ENCODE measurements at regions not wholly inside any gene's neighbourhood (a gene's known extent, or its start where the extent isn't known, plus 50 kb on each side); places are given as distances from the start of the nearest gene placed in this dataset.
"Not testable (repeated sequence)": the region's sequence is repeated elsewhere in the genome, so short reads cannot be mapped to it uniquely, and the experiment has no call there.

DNA sequence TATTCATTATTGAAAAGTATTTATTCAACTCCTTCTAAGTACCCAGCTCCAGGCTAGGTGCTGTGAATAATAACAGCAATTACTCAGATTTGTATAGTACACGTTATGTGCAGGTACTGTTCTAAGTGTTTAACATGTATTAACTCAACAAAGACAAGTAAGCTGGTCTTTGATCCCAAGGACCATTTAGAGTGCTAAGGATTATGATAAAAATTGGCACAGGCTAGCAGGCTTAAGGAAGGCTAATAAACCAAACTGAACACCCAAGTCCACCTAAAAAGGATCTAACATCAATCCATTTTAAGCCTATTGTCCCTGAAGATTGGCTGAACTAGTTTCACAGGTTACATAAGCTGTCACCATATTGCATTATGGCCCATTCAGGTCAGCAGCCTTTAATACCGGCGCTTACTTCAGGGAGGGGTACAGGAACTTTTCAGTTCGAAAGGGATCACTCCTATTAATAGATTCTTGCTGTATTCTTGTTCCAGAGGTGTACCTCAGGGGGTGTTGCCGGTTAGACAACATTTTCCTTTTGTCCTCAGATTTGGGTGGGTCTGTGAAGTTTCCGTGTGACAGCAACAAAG, 99.0 kb upstream of the GMDS start:
- H3K4me3 ChIP-seq, result no peak overlapping the region
- no peaks in the 10 kb centered on the region for H3K27me3 ChIP-seq
- intact Hi-C loops (cut with DNase I), result no loop called here

GRCh38 chr6:2327591-2327990, 82.2 kb upstream of the GMDS start:
- peaks cover 0 to 64% of the 10 kb centered on the region in 2 donors for H3K9me3 ChIP-seq
- TF ChIP-seq, protein P1, sequence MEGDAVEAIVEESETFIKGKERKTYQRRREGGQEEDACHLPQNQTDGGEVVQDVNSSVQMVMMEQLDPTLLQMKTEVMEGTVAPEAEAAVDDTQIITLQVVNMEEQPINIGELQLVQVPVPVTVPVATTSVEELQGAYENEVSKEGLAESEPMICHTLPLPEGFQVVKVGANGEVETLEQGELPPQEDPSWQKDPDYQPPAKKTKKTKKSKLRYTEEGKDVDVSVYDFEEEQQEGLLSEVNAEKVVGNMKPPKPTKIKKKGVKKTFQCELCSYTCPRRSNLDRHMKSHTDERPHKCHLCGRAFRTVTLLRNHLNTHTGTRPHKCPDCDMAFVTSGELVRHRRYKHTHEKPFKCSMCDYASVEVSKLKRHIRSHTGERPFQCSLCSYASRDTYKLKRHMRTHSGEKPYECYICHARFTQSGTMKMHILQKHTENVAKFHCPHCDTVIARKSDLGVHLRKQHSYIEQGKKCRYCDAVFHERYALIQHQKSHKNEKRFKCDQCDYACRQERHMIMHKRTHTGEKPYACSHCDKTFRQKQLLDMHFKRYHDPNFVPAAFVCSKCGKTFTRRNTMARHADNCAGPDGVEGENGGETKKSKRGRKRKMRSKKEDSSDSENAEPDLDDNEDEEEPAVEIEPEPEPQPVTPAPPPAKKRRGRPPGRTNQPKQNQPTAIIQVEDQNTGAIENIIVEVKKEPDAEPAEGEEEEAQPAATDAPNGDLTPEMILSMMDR (IDR thresholded peaks at IDR 0.05), result no peak
- H3K4me1 ChIP-seq, result no peaks in the 10 kb centered on the region
- intact Hi-C loops (cut with DNase I), result no loop called here
- DNase-seq (no peak), ATAC-seq (no peak)
- H3K27ac ChIP-seq, result no peak overlapping the region
- no peak overlapping the region for H3K4me3 ChIP-seq
- H3K36me3 ChIP-seq, result no peaks in the 10 kb centered on the region
- no peaks in the 10 kb centered on the region for H3K27me3 ChIP-seq

More for the DNA sequence above, 99.0 kb upstream of the GMDS start:
- TF ChIP-seq, protein P1 (IDR thresholded peaks at IDR 0.05), result no peak
- Histone ChIP-seq H3K36me3 (no peaks in the 10 kb centered on the region), H3K27ac (no peak overlapping the region), H3K4me1 (no peaks in the 10 kb centered on the region), H3K9me3 (peaks cover 0 to 12% of the 10 kb centered on the region in 2 donors)
- DNase-seq (peak in 1 of 4 donors; percentile 8), ATAC-seq (no peak)

DNA sequence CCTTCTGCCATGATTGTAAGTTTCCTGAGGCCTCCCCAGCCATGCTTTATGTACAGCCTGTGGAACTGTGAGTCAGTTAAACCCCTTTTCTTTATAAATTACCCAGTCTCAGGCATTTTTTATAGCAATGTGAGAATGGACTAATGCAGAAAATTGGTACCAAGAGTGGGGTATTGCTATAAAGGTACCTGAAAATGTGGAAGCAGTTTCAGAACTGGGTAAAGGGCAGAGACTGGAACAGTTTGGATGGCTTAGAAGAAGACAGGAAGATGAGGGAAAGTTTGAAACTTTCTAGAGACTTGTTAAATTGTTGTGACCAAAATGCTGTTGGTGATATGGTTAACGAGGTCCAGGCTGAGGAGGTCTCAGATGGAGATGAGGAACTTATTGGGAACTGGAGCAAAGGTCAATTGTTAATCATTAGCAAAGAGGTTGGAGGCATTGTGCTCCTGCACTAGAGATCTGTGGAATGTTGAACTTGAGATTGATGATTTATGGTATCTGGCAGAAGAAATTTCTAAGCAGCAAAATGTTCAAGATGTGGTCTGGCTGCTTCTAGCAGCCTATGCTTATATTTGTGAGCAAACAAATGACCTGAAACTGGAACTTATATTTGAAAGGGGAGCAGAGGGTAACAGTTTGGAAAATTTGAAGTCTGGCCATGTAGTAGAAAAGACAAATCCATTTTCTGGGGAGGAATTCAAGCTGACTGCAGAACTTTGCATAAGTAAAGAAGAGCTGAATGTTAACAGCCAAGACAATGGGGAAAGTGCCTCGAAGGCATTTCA, 79.0 kb upstream of the GMDS start:
- DNase-seq, result no peak
- Histone ChIP-seq H3K4me3 (no peak overlapping the region), H3K36me3 (peaks cover 0 to 5% of the 10 kb centered on the region in 2 donors), H3K27ac (no peak overlapping the region), H3K4me1 (no peaks in the 10 kb centered on the region), H3K9me3 (peaks cover 0 to 72% of the 10 kb centered on the region in 2 donors), H3K27me3 (no peaks in the 10 kb centered on the region)
- TF ChIP-seq, protein P1 (IDR thresholded peaks at IDR 0.05), result no peak
- ATAC-seq, result no peak
- intact Hi-C loops (cut with DNase I), result no loop called here

DNA sequence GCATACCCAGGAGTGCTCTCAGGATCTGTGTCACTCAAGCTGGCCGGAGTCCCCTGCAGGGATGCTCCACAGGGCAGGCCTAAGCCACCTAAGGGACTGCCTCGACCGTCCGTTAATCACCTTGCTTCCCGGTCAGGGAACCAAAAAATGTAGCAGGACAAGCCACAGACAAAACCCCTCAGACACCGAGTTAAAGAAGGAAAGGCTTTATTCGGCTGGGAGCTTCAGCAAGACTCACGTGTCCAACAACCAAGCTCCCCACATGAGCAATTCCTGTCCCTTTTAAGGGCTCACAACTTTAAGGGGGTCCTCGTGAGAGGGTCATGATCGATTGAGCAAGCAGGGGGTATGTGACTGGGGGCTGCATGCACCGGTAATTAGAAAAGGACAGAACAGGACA, 72.1 kb upstream of the GMDS start:
- H3K9me3 ChIP-seq, result peaks cover 0 to 19% of the 10 kb centered on the region in 2 donors
- ATAC-seq; H3K27ac ChIP-seq; H3K36me3 ChIP-seq; H3K4me3 ChIP-seq; DNase-seq; H3K27me3 ChIP-seq; H3K4me1 ChIP-seq; intact Hi-C loops (cut with DNase I): not testable (repeated sequence)

GRCh38 chr6:2314641-2315040, 69.2 kb upstream of the GMDS start:
- no peak for ATAC-seq
- no peaks in the 10 kb centered on the region for H3K4me1 ChIP-seq
- peaks cover 0 to 9% of the 10 kb centered on the region in 2 donors for H3K9me3 ChIP-seq
- peaks cover 0 to 6% of the 10 kb centered on the region in 2 donors for H3K36me3 ChIP-seq
- TF ChIP-seq, protein P1 (IDR thresholded peaks at IDR 0.05), result no peak
- no peak overlapping the region for H3K27ac ChIP-seq
- no peak overlapping the region for H3K4me3 ChIP-seq
- DNase-seq, result peak in 2 of 4 donors; percentile 20 to 42
- intact Hi-C loops (cut with DNase I), result no loop called here
- no peaks in the 10 kb centered on the region for H3K27me3 ChIP-seq

Data from left lung (tissue), 4 donors.